NCI-H345 treated with DMSO at 0.1 percent for 48 hours (cell line): ENCODE measurements at regions not wholly inside any gene's neighbourhood (a gene's known extent, or its start where the extent isn't known, plus 50 kb on each side); places are given as distances from the start of the nearest gene placed in this dataset.

Source experiments
- DNase-seq: peaks from one replicate; lab custom pipeline; 2025; ENCODE audit not compliant: unreplicated experiment; lab: John Stamatoyannopoulos, UW

DNA sequence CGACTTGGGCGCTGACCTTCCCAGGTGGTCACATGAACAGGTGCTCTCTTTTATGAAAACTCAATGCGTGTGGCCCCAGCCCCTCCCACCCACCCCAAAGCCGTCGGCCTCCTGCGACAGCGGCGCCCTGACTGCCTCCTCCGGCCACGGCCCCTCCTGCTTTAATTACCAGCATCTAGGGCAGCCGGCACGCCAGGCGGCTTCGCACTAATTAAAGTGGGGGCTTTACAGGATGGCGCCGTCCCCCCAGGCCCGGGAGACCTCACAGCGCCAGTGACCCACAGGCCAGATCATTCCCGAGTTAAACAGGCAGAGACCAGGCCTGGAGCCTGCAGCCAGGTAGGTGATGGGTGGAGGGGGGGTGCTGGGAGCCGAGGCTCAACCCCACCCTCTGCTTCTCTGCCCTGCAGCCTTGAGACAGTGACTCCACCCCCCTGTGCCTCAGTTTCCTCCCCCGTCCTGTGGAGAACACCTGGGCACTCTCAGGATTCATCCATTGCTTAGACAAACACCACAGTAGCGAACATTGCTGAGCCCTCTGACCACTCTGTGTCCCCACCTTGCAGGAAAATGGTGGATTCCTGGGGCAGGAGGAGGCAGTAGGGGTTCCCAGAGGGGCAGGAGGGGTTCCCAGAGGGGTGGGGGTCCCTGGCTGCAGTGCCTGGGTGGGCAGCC is 100.8 kb downstream of the MICALL2 start:
- no peak for DNase-seq

DNA sequence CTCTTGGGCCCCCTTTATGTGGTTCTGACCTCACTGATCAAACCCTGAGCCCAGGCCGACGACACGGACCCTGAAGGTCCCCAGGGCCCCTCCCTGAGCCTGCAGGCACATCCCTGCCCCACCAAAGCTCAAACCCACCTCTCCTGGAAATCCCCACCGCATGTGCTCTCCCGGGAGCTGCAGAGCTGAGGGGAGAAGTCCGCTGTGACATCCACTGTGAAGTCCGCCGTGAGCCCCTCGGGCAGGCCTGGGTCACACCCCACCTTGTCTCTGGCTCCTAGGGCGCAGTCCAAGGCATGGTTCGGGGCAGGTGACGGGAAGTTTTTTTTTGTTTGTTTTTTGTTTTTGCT is 100.2 kb downstream of the MICALL2 start:
- DNase-seq: no peak

DNA sequence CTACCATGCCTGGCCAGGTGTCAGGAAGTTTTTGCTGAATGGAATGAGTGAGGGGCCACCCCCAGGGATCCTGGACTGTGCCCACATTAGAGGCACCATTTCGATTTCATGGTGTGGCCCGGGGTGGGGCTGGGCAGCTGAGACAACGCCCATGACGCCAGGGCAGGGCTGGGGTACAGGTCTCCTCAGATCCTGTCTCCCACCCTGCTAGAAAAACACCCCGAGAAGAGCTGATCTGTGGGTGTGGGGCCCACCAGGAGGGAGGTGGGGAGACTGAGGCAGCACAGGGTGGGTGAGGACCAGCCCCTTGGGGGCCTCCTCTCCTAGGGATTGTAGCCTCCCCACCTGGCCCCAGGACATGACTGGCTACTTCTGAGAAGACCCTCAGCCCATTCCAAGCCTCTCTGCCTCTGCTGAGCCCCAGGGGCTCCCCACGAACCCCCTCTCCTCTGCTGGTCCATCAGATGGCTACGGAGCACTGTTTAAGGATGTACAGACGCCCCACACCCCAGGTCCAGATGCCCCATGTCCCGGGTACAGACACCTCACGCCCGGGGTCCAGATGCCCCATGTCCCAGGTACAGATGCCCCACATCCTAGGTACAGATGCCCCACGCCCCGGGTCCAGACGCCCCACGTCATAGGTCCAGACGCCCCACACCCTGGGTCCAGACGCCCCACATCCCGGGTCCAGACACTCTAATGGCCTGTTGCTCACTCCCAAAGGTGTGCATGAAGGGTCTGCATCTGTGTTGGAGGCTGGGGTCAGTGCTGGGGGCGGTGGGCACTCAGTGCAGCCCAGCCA is 99.4 kb downstream of the MICALL2 start:
- DNase-seq: no peak

DNA sequence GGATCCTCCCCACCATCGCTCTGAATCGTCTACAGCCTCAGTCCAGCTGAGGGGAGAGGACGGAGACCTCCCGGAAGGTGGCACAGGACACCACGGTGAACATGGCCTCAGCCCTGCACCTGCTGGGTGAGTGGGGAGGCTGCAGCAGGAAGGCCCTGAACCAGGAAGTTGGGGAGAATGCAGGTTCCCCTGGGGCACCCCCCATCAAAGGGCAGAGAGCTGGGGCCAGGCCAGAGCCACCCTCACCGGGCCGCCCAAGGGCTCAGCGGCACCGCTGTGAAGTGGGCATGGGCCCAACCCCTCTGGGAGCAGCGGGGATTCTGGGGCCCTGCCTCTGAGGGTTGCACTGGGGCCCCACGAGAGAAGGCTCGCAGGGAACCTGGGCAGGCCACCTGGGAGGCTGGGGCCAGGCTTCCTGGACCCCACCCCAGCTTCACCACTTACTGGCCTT is 98.7 kb downstream of the MICALL2 start:
- DNase-seq: no peak

DNA sequence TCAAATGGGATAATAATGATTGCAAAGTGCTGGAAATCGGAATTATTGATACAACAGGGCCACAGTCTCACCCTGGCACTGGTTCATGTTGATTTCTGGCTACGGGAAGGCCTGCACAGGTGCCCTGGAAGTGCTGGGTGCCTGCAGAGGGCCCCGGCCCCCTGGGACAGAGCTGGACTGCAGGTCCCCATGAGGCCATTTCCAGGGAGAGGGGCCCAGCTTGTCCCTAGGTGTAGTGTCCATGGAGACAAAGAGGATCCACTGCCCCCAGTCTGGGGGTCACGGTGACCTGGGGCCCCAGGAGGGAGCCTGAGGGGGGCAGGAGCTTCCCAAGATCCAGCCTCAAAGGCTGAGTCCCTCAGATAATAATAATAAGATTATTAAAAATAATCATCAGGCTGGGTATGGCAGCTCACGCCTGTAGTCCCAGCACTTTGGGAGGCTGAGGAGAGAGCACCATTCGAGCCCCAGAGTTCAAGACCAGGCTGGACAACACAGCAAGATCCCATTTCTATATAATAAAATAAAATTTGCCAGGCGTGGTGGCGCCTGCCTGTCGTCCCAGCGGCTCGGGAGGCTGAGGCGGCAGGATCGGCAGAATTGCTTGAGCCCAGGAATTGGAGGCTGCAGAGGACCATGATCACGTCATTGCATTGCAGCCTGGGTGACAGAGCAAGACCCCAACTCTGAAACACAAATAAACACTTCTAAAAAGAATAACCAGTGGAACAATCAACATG is 98.1 kb downstream of the MICALL2 start:
- no peak for DNase-seq

DNA sequence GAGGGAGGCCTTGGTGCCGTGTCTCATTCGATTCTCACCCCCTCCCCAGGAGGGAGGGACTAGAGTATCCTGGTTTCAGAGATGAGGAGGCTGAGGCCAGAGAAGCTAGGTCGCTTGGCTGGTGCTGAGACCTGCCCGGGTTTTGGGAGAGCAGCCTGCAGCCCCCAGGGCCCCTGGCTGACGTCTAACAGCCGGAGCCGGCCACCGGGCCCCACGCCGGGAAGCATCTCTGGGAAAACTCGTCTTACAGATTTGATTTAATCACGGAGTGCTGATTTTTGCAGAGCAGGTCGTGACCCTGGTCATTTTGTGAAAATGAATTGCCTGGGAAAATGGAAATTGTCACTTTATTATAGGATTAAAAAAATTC is 97.5 kb downstream of the MICALL2 start:
- no peak for DNase-seq

DNA sequence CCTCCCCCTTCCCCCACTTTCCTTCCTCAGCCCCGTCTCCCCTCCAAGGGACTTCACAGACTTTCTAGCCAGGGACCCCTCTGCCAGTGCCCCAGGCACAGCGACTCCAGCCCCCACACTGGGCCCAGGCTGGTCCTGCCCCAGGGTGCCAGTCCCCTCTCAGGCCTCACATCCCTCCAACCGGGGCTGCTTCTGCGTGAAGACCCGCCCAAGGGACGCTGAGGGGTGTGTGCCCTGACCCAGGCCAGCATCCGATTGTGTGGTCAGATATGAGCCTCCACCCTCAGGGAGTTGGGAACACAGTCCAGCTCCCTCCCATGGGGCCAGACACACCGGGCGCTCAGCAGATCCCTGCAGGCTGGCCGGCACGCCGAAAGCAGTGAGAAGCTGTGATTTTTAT is 97.0 kb downstream of the MICALL2 start:
- no peak for DNase-seq

DNA sequence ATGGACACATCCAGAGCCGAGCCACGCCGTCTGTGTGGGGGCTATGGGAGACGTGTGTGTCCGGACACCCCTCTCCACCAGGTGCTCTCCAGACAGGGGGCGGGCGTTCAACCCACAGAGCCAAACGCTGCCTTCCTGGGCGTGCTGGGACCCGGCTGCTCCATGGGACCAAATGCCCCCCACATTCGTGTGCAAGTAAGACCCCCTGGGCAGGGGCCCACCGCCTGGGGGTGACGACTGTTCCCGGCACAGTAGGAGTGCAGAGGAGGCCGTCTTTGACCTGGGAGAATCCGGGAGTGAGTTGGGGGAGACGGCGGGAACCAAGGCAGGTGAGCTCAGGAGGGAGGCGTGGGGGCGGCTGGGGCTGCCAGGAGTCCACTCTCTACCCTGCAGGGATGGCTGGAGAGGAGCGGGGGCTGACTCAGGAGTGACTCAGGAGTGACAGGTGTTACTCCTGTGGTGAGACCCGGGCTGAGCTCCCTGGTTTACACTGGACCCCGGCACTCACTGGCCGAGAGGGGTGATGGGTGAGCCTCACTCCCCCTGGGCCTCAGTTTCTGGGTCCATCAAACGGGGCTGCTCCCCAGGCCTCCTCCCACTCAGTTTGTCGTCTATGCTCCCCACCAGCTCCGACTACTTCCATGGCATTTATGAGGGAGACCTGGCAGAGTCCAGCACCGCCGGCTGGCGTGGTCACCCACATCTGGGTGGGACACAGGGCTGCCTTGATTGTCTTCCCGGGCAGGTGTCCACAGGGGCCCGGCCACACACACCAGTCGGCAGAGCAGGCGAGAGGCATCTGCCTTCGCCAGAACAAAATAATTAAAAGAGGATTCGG is 95.0 kb downstream of the MICALL2 start:
- no peak for DNase-seq

DNA sequence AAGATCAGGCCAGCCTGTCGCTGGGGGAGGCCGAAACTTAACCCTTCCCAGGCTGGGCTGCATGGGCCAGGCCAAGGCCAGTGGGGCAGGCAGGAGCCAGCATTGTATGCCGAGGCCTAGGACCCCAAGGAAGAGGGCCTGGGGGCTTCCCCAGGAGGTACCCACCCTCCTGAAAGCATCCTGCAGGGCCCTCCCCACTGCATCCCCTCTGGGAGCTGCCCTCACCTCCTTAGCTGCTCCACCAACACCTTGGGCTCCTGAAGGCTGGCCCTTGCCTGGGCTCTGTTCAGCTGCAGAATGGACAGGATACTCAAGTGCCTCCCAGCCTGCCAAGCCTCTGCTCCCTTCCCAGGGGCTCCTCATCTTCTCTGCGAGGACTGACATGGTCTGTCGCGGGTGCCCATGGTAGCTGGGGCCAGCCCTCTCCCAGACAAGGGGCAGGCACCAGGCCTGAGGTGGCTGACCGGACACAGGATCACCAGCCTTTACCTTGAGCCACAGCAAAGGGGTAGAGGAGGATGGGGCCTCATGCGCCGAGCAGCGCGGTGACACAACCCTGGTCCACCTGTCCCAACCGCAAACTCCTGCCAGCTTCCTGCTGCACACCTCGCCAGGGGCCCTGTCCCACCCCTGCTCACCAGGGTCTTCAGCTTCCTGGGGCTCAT is 94.2 kb downstream of the MICALL2 start:
- no peak for DNase-seq

DNA sequence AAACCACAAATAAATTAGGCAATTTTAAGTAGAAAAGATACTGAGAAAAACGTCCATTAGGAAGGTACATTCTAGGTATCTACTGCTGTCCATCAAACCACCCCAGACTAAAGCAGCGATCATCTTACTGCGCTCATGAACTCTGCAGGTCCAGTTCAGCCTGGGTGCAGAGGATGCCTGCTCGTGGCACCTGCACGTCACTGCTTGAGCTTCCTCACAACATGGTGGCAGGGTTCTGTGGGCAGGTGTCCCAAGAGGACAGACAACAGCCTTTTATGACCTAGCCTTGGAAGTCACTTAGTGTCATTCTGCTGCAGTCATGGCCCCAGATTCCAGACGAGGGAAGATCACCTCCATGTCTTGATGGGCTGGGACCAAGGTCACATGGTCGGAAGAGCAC is 93.4 kb downstream of the MICALL2 start:
- no peak for DNase-seq

DNA sequence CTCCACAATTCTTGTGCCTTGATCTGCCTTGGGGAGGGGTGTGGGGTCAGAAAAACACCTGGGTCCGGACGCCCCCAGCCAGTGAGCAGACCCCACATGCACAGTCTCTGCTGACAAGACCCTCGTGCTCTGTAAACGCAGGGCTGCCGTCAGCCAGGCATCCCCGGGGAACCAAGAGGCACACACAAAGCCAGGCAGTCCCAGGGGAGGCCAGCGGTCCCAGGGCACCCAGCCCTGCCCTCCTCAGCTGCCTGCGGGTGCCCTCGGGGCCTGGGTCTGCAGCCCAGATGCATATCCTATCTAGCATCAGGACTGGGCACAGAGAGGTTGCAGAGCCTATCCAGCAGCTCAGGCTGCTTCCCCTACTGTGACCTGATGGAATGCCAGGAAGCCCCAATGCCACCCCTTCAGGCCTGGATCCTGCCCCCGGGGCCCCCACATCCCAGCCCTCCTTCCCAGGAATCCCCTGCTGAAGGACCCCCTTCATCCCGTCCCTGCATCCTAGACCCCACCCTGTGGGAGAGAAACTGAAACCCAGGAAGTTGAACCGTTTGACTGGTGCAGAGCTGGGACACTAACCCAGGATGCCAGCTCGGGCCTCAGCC is 92.4 kb downstream of the MICALL2 start:
- no peak for DNase-seq

DNA sequence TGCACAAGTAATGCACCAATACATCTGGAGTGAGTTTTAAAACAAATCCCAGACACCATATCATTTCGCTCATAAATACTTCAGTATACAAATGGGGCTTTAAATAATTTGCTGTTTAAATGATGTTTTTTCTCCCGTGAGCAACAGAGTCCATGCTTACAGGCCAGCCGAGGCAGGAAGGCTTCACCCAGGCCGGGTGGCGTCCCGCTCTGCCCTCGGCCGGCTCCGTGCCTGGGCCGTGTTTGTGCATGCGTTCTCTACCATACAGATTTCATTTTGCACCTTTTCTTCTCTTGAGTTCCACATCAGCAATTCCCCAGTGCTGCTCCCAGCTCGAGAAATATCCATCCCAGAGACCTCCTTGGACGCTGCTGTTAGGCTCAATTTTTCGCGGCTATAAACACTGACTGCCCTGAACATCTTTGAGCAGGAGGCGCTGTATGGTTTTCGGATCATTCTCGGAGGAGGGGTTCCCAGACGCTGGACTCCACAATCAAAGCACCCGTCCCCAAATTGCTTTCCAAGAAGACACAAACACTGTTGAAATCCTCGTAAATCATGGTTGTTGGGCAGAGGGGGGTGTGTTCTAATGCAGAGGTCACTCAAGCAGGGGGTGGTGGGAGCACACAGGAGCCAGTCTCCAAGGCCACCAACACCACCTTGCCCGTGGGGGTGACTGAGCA is 91.6 kb downstream of the MICALL2 start:
- DNase-seq: no peak

DNA sequence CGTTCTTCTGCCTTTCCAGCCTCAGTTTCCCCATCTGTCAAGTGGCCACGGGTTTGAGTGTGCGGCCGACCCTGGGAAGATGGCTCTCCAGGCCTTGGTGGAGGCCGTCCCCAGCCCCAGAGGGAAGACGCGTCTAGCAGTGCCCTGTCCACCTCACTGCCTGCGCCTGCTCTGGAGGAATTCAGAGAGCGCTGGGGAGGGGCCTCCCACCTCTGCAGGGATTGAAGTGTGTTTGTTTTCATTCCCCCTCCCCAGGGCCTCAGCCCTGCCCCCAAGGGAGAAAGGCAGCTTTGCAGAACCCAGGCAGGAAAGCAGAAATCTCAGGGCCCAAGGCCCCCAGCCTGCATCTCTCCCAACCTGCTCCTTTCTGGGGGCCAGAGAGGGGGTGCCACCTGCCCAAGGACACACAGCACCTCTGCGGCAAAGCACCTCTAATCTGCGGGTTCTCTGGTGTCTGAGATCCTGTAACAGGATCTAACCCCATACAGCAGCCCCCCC is 91.0 kb downstream of the MICALL2 start:
- DNase-seq: no peak

DNA sequence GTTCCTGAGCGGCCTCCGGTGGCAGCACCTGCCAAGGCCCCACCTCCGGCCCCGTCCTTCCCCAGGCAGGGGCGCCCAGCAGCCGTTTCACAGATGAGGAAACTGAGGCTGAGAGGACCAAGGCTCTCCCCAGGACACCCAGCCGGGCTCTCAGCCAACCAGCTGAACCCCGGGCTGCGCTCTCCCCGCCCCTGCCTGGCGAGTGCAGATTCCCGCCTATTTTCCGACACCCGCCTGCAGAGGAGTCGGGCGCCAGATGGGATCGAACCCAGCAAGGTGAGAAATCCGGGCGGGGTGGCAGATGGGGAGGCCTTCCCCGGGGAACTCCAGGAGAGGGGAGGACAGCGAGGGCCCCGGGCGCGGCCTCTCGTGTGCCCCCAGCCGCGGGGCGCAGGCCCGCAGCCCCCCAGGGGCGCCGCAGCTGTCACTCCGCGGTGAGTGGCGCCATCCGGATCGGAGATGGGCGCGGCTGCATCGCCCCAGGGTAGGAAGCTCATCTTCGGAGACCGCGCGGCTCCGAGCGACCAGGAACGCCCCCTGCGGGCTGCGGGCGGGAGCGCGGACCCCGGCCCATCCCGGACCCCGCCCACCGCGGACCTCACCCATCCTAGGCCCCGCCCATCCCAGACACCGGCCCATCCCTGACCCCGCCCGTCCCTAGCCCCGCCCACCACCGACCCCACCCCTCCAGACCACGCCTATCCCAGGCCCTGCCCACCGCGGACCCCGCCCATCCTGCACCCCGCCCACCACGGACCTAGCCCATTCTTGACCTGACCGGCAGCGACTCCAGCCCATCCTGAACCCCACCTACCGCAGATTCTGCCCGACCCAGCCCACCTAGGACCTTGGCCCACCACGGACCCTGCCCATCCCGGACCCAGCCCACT is 90.3 kb downstream of the MICALL2 start:
- peak; percentile 38 for DNase-seq

DNA sequence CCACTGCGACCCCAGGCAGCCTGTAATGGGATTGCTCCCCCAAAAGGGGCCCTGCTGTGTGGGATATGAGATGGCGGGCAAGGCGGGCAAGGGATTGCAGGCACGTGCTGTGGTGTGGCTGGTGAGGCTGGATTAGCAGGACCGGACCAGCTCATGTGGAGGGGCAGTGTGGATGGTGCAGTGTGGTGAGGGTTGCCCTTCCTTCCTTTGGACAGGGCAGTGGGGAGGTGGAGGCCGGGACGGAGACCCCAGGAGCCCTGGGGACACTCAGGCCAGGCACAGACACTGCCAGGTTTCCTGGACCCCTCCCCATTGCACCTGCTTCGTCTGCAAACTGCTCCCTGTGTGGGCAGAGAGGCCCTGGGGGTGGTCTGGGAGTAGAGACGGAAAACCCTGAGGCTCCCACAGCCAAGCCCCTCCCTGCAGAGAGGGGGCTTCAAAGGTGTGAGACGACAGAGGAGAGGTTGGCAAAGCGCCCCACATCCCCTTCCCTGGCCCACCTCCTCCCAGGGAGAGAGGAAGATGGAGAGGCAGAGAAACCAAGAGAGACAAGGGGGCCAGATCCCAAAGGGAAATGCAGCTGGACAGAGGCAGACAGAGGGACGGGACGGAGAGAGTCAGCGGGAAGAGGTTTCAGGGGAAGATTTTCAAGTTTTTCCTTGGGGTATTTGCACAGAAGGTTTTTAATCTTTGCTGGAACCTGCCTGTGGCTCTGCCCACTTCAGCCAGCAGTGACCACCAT is 89.2 kb downstream of the MICALL2 start:
- no peak for DNase-seq

DNA sequence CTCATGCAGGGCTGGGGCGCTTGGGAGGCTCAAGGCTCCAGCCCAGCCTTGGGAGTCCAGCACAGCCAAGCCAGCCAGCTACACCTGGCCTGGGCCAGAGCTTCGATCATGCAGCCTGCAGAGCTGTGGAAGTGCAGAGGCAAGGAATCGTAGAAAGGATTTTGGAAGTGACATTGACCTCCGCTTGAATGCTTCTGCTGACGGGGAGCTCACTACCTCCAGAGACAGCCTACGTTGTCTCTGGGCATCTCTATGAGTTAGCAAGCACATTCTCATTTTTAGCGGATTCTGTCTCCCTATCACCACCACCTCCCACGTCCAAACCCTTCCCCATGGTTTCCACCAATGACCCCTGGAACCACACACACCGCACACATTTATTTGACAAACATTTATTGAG is 88.5 kb downstream of the MICALL2 start:
- no peak for DNase-seq

DNA sequence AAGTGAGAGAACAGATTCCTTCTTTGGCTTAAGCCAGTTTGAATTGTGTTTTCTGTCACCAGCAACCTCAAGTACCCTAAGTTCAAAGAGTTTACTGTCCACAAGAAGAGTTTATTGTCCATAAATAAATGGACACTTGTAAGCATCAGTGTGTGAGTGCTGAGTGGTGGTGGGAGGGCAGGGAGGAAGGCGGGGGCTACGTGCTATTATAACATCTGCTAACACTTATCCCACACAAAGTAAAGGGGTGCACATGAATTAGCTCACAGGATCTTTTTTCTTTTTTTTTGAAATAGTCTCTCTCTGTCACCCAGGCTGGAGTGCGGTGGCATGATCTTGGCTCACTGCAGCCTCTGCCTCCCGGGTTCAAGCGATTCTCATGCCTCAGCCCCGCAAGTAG is 87.2 kb downstream of the MICALL2 start:
- no peak for DNase-seq
